ENCODE measurements at regions not wholly inside any gene's neighbourhood (a gene's known extent, or its start where the extent isn't known, plus 50 kb on each side); places are given as distances from the start of the nearest gene placed in this dataset.

DNA sequence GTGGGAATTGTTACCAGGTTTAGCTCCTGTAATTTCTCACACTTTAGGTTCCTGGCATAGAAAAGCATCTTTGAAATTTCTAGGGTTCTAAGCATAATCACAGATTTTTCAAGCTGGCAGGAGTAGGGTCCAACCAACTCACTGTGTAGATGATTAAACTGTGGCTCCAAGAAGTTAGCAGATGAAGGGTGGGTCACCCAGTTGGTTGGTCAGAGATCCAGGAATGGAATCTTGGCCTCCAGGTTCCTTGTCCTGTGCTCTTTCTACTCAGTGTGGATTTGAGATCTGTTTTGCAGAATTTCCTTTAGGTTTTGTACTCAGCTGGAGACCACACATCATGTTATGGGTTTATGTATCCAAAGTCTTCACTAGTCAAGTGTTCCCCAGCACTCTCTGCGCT is 90.3 kb upstream of the MAML3 start:
- DNase-seq (ENCODE audit: low read depth, low spot score) (no peak), ATAC-seq (no peak), FAIRE-seq (no peak)
- no peaks in the 10 kb centered on the region for H3K9me3 ChIP-seq (replicated peaks; ENCODE audit: control insufficient read depth, insufficient read depth, low read length)
- H3K27ac ChIP-seq (ENCODE audit: control insufficient read depth, insufficient read depth): no peak overlapping the region
- POLR2A ChIA-PET: interaction anchor here (0.6 kb wide), 1 partner anchor 9 kb away, joined by 5 read pairs; no protein-coding TSS in a partner anchor
- no peak overlapping the region for H3K4me2 ChIP-seq (ENCODE audit: control insufficient read depth, insufficient read depth)
- no peaks in the 10 kb centered on the region for H3K79me2 ChIP-seq (ENCODE audit: control insufficient read depth, insufficient read depth, low read length)
- in situ Hi-C loops (cut with MboI): no loop called here
- TF ChIP-seq JUNB (IDR thresholded peaks at IDR 0.05) (no peak), POLR2AphosphoS2 (IDR thresholded peaks at IDR 0.05; ENCODE audit: low read depth, low read length) (no peak), CBFB (IDR thresholded peaks at IDR 0.05; ENCODE audit: low read depth) (no peak), KLF5 (IDR thresholded peaks at IDR 0.05; ENCODE audit: partially characterized antibody) (no peak), POLR2A (IDR thresholded peaks at IDR 0.05; ENCODE audit: low read depth, low read length) (no peak), ZBTB33 (IDR thresholded peaks at IDR 0.05) (no peak), ATF7 (IDR thresholded peaks at IDR 0.05; ENCODE audit: low read depth) (no peak), YBX1 (IDR thresholded peaks at IDR 0.05) (no peak), BRCA1 (IDR thresholded peaks at IDR 0.05; ENCODE audit: low read depth, low read length) (no peak), ZNF384 (IDR thresholded peaks at IDR 0.05; ENCODE audit: borderline replicate concordance, low read depth, low read length) (no peak), ZNF207 (IDR thresholded peaks at IDR 0.05; ENCODE audit: borderline replicate concordance) (no peak), PAX8 (IDR thresholded peaks at IDR 0.05) (no peak), TAF1 (IDR thresholded peaks at IDR 0.05; ENCODE audit: borderline replicate concordance, low read depth, low read length) (no peak), USF1 (IDR thresholded peaks at IDR 0.05; ENCODE audit: borderline replicate concordance, extremely low read length, insufficient read depth, low read depth, low read length) (no peak), SMARCA5 (IDR thresholded peaks at IDR 0.05) (no peak), BACH1 (IDR thresholded peaks at IDR 0.05; ENCODE audit: borderline replicate concordance) (no peak), RAD21 (IDR thresholded peaks at IDR 0.05; ENCODE audit: insufficient read depth, low read depth, low read length) (no peak)
- TF ChIP-seq, protein P1, sequence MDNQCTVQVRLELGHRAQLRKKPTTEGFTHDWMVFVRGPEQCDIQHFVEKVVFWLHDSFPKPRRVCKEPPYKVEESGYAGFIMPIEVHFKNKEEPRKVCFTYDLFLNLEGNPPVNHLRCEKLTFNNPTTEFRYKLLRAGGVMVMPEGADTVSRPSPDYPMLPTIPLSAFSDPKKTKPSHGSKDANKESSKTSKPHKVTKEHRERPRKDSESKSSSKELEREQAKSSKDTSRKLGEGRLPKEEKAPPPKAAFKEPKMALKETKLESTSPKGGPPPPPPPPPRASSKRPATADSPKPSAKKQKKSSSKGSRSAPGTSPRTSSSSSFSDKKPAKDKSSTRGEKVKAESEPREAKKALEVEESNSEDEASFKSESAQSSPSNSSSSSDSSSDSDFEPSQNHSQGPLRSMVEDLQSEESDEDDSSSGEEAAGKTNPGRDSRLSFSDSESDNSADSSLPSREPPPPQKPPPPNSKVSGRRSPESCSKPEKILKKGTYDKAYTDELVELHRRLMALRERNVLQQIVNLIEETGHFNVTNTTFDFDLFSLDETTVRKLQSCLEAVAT (IDR thresholded peaks at IDR 0.05): no peak
- no peaks in the 10 kb centered on the region for H3K36me3 ChIP-seq (ENCODE audit: control insufficient read depth in 2 of 2, insufficient read depth in 2 of 2, low read length in 1 of 2)
- CTCF ChIA-PET: interaction anchor here (1.6 kb wide), 1 partner anchor 9 kb away, joined by 6 read pairs; no protein-coding TSS in a partner anchor
- no peak overlapping the region for H3K9ac ChIP-seq (ENCODE audit: control insufficient read depth, insufficient read depth, low read length)
- WGBS (ENCODE audit: insufficient coverage, insufficient replicate concordance, low lambda C conversion rate, missing lambda C conversion rate): 50% methylated on average over 1 of the region's 1 CpG
- H3K27me3 ChIP-seq (replicated peaks in 1 of 2; ENCODE audit: control insufficient read depth in 2 of 2, insufficient read depth in 2 of 2, low read length in 1 of 2): peaks cover 1 to 3% of the 10 kb centered on the region in 2 experiments; a peak in 1 of 4 replicates
- no peaks in the 10 kb centered on the region for H4K20me1 ChIP-seq (ENCODE audit: control insufficient read depth, insufficient read depth)
- H3K4me1 ChIP-seq (ENCODE audit: control insufficient read depth, insufficient read depth, low read length): peaks cover 14% of the 10 kb centered on the region
- intact Hi-C loops (cut with micrococcal nuclease; ENCODE audit: unreplicated experiment): no loop called here
- no TSS peak for BruUV-seq (replicated peaks)
- no peak overlapping the region for H2AFZ ChIP-seq (ENCODE audit: control insufficient read depth, low read depth, low read length)
- RAD21 ChIA-PET (ENCODE audit: unreplicated experiment): interaction anchor here (1.4 kb wide), 1 partner anchor 11 kb away, joined by 3 read pairs; no protein-coding TSS in a partner anchor
- SMC1A ChIA-PET (ENCODE audit: uncharacterized antibody, unreplicated experiment): interaction anchor here (1.1 kb wide), 2 partner anchors 23 to 37 kb away, joined by 3 to 4 read pairs; no protein-coding TSS in a partner anchor
- H3K4me3 ChIP-seq: no peak overlapping the region

Data from GM12878 (cell line).